NOMO-1 treated with DMSO at 0.1 percent for 48 hours (cell line): ENCODE measurements at regions not wholly inside any gene's neighbourhood (a gene's known extent, or its start where the extent isn't known, plus 50 kb on each side); places are given as distances from the start of the nearest gene placed in this dataset.

Experiments used
- DNase-seq: peaks from one replicate; lab custom pipeline; 2025; ENCODE audit not compliant: unreplicated experiment; lab: John Stamatoyannopoulos, UW

DNA sequence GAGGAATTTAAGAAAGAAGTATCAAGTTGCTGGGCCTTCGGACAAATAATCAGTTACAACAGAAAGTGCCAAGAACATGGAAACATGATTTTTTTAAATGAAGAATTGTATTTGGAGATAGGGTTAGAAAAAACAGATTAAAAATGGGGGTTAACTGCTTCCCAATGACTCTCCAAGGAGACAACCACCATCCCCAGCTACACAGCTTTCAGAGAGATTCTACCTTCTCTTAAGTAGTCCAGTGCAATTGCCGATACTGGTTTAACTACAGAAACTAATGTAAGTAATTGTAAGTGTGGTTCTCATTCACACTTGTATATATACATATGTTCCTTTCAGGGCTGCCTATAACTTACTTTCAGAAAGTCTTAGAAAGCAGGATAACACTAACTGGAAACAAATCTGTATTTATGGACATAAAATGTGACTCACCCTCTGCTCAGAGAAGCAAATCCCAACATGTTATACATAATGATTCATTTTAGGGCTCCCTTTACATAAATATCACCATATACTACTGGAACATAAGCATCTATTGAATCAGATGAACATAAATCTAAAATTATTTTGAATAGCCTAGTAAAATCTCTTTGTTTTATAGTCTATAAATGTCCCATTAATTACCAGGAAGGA is 248.9 kb upstream of the UGT8 start:
- no peak for DNase-seq

DNA sequence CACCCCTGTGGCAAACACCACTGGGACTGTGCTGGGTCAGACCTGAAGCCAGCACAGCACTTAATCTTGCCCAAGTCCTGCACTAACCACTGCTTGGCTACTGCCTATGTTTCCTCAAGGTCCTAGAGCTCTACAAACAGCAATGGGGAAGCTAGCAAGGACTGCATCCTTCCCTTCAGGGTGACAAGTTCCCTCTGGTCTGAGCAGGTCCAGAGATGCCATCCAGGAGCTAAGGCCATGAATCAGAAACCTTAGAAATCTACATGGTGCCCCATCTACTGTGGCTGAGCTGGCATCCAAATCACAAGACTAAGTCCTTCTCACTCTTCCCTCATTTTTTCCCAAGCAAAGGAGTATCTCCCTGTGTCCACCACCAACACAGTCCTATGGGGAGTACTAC is 239.7 kb upstream of the UGT8 start:
- no peak for DNase-seq

DNA sequence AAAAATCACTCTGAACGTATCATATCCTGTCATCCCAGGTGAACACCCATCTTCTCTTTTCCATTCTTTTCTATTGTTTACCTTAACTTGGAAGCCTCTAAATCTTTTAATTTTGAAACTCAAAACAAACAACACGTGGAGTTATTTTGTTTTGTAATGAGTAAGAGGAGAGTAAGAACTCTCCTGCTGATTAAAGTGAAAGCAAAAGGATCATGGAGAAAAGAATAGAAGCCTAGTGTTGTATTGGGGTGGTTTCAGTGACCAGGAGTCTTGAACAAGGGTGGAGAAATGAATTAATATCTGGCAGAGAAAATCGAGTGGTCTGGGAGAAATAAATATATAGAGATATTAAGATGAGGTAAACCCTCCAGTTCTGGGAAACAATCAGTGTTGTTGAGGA is 237.4 kb upstream of the UGT8 start:
- no peak for DNase-seq

DNA sequence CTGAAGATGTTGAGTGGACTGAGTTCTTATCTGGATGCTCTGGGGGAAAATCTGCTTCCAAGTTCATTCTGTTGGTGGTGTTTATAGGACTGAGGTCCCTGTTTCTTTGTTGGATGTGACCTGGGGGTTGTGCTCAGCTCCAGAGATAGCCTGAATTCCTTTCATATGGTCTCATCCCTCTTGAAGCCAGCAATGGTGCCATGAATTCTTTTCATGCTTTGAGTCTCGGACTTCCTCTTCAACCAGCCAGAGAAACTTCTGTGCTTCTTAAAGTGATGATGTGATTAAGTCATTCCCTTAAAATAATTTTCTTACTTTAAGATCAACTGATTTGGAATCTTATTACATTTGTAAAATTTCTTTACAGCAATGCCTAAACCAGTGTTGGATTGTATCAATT is 233.8 kb upstream of the UGT8 start:
- DNase-seq, result no peak

DNA sequence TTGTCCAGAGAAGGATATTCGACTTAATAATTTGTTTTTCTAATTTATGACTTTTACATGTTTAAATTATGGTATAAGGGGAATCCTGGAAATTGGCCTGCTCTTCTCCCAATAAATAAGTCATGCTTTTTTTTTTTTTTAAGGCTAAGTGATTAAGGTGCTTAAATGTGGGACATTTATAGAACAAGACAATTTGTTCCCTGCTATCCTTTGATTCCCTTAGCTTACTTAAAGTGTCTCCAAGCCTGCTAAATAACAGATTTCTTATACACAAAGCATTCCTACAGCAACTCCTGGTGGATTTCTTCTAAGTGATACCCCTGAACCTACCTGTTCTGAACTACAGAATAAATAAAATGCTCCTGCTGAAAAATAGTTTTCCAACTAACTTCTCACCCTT is 233.0 kb upstream of the UGT8 start:
- DNase-seq, result no peak

DNA sequence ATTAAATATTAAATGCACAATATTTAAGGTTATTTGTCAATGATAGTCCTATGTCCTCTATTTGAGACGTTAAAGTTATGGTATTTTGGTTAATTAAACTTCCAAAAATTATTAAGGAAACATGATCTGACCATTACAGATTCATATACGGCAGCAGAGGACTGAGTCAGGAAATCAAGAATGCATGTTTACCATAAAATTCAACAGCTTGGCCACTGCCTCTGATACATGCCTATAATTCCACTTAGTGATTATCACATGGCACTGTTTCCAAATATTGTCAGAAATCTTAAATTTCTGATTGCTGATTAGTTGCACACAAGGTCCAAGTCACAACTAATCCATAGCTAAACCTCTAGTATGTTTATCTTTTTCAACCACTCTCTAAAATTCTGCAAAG is 232.2 kb upstream of the UGT8 start:
- DNase-seq, result no peak

DNA sequence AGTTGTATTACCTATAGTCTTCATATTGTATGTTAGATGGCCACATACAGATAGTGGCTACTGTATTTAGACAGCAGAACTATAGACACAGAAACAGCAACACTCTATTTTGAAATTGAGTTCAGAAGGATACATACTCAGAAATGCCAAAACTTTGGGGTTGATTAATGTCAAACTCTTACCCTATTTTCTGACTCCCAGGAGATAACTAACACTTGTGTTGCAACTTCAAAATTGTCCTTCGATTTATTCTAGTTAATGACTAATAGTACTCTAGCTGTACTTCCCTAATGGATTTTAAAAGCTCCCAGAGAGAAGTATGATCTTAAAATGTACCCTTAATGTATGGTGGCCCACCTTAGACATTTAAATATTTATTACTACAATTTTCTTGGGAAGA is 229.9 kb upstream of the UGT8 start:
- no peak for DNase-seq

DNA sequence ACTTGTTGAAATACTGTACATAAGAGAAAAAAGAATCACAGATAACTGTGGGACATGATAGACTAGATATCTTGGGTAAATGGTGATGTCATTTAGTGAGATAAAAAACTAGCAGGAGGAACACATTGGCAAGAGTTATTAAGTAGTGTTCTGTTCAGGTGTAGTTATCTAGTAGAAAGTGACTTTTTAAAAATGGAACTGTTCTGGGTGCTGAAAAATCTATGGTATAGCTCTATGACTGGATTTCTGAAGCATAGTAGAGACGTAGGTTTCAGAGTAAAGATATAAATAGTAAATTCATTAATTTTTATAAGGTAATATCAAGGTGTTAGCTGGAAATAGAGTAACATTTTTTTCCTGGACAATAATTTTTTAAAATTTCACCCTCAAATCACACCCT is 225.1 kb upstream of the UGT8 start:
- no peak for DNase-seq

DNA sequence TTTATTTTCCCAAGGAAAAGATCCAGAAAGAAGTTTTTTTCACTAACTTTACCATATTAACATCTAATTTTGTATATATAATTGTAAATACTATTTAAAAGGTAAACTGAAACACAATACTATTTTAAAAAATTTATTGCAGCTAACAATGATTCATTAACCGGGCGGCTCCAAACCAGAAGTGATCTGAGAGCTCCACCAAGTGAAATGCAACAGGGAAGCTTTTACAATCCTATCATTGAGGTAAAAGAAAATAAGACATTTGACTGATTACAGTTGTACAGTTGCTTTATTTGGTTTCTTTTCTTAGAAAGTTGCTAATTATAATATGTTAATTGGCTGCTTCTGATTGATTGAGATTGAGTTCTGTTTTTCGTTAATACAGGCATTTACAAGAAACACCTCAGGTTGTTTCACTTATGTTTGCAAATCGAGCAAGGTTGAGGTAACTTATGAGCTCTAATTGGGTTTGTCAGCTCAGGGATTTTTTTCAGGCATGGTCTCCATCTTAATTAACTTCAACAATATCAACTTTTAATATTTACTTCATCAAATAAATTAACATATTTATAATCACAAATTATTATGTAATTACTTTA is 220.2 kb upstream of the UGT8 start:
- no peak for DNase-seq

DNA sequence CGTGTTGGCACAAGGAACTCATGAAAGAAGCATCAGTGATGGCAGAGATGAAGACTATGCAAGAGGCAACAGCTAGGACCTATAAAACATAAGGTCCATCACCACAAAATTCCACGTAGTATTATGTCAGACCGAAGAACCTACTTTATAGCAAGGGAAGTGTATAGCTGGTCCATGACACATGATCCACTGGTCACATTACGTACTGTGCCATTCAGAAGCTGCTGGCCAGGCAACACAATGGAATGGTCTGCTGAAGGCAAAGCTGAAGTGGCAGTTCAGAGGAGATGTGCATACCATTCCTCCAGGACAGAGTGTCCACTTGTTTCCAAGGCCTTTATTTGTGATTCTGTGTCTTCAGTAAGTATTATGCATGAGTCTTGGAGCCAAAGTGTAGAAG is 215.5 kb upstream of the UGT8 start:
- no peak for DNase-seq

DNA sequence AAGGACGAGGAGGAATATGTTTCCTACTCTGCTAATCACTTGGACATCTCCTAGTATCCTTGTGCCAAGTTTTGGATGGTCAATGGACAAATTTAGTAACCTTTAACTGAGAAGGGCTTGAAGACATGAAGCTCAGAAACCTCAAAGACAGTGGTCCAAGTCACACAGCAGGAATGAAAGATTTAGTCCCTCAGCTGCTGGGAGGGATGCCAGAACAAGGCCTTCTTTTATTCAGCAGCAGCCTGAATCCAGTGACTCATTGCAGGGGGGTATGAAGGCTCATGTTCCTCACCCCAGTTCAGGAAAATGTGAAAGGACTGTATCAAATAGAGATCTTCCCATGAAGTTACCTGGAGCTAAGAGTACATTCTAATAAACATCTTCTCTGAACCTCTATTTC is 214.9 kb upstream of the UGT8 start:
- no peak for DNase-seq

DNA sequence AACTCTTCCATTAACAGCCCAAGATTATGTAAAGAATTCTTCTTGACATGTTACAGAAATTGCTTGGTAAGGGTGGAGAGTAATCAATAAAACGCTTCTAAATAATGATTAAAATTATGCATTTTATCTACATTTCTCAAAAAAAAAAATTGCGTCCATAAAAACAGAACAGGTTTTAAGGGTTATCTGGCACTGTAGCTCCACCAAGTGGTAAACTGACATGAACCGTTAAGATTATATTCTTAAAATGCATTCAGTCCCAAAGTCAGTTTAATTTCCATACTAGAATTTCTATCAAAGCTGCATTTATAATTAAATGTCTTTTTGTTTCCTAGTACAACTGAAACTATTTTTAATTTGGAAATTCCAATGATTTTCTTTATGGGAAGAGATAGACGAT is 214.0 kb upstream of the UGT8 start:
- DNase-seq, result peak; percentile 40

DNA sequence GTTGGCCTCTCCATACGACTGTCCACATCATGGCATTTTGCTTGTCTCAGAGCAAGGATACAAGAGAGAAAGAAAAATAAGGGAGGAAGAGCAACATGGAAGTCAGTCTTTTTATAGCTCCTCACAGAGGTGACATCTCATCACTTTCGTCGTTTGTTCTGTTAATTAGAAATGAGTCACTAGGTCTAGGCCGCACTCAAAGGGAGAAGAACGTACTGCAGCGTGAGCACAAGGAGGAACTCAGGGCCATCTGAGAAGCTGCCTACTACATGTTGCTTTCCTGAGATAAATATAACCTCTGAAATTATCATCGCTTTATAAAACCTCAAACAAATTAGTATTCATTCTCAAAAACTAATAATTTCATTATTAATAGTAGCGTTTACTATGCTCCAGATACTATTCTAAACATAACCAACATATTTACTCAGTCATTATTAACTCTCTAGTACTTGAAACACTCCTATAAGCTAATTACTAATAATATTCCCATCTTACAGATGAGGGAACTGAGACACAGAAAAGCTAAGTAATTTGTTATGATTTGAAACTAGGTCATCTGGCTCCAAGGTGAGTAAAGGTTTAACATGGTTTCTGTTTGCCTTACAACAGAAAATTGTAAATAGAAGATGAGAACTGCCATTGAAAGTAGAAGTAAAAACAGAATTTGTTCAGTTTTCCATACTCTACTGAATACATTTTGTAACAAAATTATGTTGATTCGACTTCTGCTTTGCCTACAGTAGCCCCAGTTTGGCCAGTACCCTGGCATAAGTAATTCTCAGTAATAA is 213.2 kb upstream of the UGT8 start:
- peak; percentile 92 for DNase-seq

DNA sequence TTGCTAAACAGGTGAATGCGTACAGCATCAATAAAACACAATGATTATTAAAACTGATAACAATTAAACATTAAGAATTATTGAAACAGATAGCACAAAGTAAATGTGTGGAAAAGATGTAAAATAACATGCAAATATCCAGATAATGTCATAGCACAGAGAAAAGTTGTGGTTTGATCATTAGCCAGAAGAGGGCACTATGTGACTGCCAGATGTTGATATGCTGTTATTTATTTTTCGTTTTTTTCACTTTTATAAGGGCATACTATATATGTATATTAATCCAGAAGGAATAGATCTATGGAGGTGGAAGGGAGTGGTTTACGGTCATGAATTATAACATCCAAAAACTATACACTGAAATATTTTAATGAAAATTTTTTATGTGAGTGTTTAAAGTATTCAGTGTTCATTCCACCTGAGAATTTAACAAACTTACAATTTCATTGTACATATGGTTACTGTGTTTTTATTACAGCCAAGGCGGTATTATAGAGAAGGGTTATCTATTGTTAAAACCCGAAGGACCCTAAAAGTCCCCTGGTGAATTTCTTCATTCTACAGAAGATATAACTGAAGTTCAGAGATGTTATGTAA is 211.9 kb upstream of the UGT8 start:
- DNase-seq, result peak; percentile 32

DNA sequence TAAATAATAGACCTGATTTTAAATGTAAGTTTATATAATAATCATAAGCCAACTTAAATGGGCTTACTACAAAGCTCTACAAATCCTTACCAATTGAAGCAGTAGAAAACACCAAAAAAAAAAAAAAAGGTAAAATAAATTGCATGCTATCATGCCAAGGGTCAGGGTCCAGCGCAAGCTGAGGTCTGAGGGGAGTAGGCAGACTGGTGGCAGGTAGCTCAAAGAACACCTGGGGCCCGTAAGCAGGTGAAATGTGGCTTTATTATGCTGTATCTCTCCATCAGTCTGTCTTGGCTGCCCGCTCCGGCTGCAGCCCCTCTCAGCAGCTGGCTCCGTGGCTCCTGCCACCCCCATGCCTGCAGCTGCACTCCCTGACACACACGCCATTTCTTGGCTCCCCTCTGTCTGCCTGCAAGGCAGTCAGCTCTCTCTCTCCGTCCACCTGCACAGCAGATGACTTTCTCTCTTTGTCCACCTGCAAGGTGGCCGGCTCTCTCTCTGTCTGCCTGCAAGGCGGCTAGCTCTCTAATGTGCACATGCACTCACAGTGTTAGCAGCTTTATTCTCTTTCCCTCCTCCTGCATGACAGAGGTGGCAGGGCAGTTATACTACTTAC is 209.4 kb upstream of the UGT8 start:
- no peak for DNase-seq

DNA sequence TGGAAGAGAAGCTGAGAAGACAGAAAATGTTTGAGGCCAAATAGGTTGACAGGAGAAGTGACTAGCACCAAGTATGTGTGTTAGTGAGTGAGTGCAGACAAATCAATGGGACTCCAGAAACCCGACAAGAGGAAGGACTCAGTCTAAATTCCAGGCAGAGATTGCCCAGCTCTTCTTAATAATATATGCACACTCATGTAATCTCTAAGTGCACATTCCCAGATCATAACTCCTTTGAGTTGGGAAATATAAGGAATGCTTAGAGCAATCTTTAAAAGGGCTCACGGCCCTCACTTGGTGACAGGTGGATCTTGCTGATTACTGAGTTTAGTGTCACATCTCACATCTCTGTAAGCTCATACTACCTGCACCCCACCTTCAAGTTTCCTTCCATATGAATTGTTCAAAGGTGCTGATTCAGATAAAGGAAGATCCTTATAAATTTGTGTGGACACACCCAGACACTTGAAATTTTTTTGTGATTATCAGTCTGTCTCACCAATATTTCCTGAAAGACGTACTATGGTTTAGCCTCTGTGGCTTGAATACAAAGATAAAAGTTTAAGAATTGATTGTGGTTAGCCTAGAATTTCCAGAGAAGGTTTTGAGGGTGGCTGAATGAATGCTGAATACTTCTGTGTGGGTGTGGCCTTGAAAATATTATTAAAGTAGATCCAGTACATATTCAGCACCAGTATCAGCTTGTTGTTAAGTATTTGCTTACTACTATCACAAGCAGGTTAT is 205.1 kb upstream of the UGT8 start:
- DNase-seq, result no peak

DNA sequence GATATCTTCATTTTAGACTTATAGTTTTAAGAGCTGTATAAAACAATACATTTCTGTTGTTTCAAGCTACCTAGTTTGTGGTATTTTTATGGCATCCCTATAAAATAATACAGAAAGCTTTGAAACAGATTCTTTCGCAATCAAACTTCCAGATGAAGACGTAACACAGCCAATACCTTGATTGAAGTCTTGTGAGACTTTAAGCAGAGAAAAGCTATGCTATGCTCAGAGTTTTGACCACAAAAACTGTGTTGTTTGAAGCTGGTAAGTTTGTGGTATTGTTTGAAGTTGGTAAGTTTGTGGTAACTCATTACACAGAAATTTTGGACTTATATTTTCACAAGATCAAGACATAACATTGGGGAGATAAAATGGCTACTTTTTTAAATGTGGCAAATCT is 201.8 kb upstream of the UGT8 start:
- no peak for DNase-seq

DNA sequence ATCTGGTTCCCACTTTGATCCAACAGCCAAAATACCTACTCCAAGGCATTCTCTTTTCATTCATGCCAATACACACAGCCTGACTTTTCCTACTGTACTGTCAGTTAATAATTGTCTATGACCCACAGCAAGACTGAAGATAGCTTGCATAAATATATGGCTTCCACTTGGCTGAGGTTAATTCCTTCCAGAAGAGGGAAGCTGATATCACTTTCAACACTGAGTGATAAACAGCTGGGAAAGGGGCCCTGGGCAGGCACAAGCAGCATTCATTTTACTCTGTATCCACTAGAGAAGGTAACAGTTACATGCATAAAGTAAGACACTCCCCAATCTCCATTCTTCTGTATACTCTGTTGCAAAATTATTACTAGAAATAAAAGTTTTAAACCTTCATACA is 200.2 kb upstream of the UGT8 start:
- no peak for DNase-seq

DNA sequence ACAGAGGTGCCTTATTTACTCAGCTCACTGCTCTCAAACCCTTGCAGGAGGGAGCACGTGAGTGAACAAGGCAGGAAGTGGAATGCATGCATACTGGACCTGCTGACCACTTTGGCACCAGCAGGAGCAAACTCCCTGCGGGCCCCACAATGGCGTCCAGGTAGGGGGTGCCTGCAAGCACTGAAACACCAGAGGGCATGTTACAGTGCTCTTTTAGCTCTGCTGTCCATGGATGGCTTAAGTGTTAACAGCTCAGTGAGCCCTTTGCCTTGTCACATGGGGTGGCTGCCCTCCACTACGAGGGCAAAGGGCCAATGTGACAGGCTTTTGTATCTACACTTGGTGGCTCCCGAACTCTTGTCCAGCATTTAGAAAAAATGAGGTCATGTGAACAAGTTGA is 199.5 kb upstream of the UGT8 start:
- DNase-seq, result no peak

DNA sequence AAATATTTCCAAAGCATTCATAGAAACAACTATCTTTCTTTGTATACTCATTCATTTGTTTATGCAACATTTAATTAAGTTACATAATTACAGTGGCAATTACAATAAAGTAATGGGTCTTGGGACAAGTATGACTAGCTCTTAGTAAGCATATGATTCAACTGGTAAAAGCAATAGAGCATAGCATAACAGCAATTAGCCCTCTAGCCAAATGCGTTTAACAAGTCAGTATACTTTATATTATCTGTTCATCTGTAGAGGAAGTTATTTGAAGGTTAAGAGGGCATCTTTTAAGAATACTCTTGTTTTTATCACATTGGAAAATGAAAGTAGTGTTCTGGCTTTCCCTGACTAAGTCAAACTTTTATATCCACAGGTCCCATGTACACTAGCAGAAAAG is 198.1 kb upstream of the UGT8 start:
- peak; percentile 35 for DNase-seq

DNA sequence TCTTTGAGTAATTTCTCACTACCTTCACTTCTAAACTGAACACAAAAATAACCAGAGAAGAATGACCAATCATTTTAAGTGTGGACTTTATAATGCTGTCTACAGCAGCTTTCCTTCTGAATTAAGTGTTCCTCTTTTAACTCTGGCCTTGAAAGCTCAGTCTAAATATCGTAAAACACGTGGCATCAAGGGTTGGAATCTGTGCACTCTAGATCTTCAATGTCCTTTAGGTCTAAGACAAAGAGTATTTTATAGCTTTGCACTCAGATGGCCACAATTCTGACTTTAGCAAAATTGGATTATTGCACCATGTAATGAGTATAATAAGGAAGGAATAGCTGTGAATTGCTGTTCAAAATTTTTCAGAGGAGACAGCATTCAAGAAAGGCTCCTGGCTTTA is 197.1 kb upstream of the UGT8 start:
- DNase-seq, result no peak
